ENCODE measurements at regions not wholly inside any gene's neighbourhood (a gene's known extent, or its start where the extent isn't known, plus 50 kb on each side); places are given as distances from the start of the nearest gene placed in this dataset.

DNA sequence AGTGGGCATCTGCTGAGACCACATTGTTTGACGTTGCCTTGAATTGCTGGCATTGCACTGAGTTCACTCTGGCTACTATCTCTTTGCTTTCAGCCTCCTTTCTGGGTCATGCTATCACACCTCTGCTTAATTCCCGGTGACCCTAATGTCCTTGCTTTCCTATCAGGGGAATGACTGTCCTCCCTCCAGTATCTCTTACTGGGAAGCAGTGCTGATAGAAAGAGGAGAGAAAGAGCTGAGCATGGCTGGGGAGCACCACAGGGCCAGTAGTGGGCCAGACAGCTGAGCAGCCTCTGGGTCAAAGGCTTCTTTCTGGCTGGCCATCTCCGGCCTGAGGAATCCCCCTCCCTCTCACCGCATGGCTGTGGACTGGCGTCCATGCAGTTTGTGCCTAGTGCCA lies 428.7 kb downstream of the INHBA start:
- H3K4me3 Mint-ChIP-seq (ENCODE audit: unreplicated experiment) = no peak overlapping the region
- H3K36me3 Mint-ChIP-seq (ENCODE audit: insufficient read depth, unreplicated experiment) = no peaks in the 10 kb centered on the region
- ChIA-PET CTCF (no interaction called here), POLR2A (no interaction called here)
- no peaks in the 10 kb centered on the region for H3K27me3 Mint-ChIP-seq (ENCODE audit: insufficient read depth, unreplicated experiment)
- H3K9me3 Mint-ChIP-seq (ENCODE audit: unreplicated experiment) = no peaks in the 10 kb centered on the region
- H3K4me1 Mint-ChIP-seq (ENCODE audit: insufficient read depth, unreplicated experiment) = no peaks in the 10 kb centered on the region
- no TSS peak for BruUV-seq (replicated peaks)
- H3K27ac Mint-ChIP-seq (ENCODE audit: low read depth, unreplicated experiment) = no peak overlapping the region
- intact Hi-C loops (cut with micrococcal nuclease) = no loop called here
- TF ChIP-seq, protein P1, sequence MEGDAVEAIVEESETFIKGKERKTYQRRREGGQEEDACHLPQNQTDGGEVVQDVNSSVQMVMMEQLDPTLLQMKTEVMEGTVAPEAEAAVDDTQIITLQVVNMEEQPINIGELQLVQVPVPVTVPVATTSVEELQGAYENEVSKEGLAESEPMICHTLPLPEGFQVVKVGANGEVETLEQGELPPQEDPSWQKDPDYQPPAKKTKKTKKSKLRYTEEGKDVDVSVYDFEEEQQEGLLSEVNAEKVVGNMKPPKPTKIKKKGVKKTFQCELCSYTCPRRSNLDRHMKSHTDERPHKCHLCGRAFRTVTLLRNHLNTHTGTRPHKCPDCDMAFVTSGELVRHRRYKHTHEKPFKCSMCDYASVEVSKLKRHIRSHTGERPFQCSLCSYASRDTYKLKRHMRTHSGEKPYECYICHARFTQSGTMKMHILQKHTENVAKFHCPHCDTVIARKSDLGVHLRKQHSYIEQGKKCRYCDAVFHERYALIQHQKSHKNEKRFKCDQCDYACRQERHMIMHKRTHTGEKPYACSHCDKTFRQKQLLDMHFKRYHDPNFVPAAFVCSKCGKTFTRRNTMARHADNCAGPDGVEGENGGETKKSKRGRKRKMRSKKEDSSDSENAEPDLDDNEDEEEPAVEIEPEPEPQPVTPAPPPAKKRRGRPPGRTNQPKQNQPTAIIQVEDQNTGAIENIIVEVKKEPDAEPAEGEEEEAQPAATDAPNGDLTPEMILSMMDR (IDR thresholded peaks at IDR 0.05; ENCODE audit: unreplicated experiment) = no peak
- no peak for DNase-seq (ENCODE audit: unreplicated experiment)

DNA sequence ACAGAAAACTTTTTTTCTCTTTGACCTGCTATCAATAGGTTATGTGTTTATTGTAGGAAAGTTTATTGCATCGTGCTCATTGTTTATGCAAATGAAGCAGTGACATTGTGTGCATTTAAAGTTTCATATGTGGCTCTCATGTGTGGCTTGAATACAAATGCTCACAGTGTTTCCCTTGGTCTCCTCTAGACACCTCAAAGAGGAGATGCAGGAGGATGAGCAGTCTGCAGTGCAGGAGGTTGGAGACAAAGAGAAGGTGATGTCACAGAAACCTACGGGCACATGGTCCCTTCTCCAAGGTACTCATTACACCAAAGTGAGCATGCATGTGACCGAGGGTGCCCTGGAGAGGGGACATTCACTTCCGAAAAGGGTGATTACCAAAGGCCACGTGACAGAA lies 430.2 kb downstream of the INHBA start:
- H3K4me1 Mint-ChIP-seq (ENCODE audit: insufficient read depth, unreplicated experiment) = no peaks in the 10 kb centered on the region
- intact Hi-C loops (cut with micrococcal nuclease) = no loop called here
- H3K27me3 Mint-ChIP-seq (ENCODE audit: insufficient read depth, unreplicated experiment) = no peaks in the 10 kb centered on the region
- no peak for DNase-seq (ENCODE audit: unreplicated experiment)
- CTCF ChIA-PET = no interaction called here
- H3K9me3 Mint-ChIP-seq (ENCODE audit: unreplicated experiment) = no peaks in the 10 kb centered on the region
- TF ChIP-seq, protein P1 (IDR thresholded peaks at IDR 0.05; ENCODE audit: unreplicated experiment) = no peak
- POLR2A ChIA-PET = no interaction called here
- no peak overlapping the region for H3K4me3 Mint-ChIP-seq (ENCODE audit: unreplicated experiment)
- H3K27ac Mint-ChIP-seq (ENCODE audit: low read depth, unreplicated experiment) = no peak overlapping the region
- BruUV-seq (replicated peaks) = no TSS peak
- no peaks in the 10 kb centered on the region for H3K36me3 Mint-ChIP-seq (ENCODE audit: insufficient read depth, unreplicated experiment)

DNA sequence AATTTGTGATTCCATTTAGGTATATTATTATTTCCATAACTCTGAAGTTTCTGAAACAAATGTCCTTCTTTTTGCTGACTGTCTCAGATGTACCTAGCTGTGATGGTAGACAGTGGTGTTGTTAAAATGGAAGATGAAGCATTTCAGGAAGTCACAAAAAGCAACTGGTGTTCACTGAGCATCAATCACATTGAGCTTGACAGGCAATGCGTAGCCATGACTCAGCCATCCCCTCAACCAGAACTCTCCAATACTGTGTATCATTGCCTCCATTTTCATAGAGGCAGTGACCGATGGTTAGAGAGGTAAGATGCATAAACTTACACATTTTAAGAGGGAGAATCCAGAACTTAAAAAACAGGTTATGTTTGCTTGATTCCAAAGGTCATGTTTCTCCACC lies 434.0 kb downstream of the INHBA start:
- Mint-ChIP-seq H3K27ac (ENCODE audit: low read depth, unreplicated experiment) (no peak overlapping the region), H3K9me3 (ENCODE audit: unreplicated experiment) (no peaks in the 10 kb centered on the region), H3K27me3 (ENCODE audit: insufficient read depth, unreplicated experiment) (no peaks in the 10 kb centered on the region), H3K36me3 (ENCODE audit: insufficient read depth, unreplicated experiment) (no peaks in the 10 kb centered on the region), H3K4me1 (ENCODE audit: insufficient read depth, unreplicated experiment) (no peaks in the 10 kb centered on the region), H3K4me3 (ENCODE audit: unreplicated experiment) (no peak overlapping the region)
- no peak for DNase-seq (ENCODE audit: unreplicated experiment)
- CTCF ChIA-PET = interaction anchor here (0.7 kb wide), 1 partner anchor 126 kb away, joined by 5 read pairs; no protein-coding TSS in a partner anchor
- POLR2A ChIA-PET = no interaction called here
- no TSS peak for BruUV-seq (replicated peaks)
- TF ChIP-seq, protein P1 (IDR thresholded peaks at IDR 0.05; ENCODE audit: unreplicated experiment) = no peak
- intact Hi-C loops (cut with micrococcal nuclease) = no loop called here

DNA sequence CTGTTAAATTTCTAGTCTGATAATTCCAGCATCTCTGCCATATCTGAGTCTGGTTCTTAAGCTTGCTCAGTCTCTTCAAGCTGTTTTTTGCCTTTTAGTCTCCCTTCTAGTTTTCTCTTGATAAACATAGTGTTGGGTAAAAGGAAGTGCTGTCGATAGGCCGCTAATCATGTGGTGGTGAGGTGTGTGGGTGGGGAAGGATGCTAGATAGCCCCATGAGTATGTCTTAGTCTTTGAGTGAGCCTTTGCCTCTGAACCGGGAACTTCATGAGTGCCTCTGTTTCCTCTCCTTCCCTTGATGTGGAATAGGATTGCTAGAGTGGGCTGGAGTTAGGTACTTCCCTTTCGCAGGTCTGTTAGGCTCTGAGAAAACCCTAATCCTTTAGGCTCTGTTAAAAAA lies 441.8 kb downstream of the INHBA start:
- H3K4me3 Mint-ChIP-seq (ENCODE audit: unreplicated experiment) = no peak overlapping the region
- peaks cover 5% of the 10 kb centered on the region for H3K4me1 Mint-ChIP-seq (ENCODE audit: insufficient read depth, unreplicated experiment)
- intact Hi-C loops (cut with micrococcal nuclease) = no loop called here
- TF ChIP-seq, protein P1 (IDR thresholded peaks at IDR 0.05; ENCODE audit: unreplicated experiment) = no peak
- ChIA-PET CTCF (no interaction called here), POLR2A (no interaction called here)
- no peaks in the 10 kb centered on the region for H3K36me3 Mint-ChIP-seq (ENCODE audit: insufficient read depth, unreplicated experiment)
- no peak overlapping the region for H3K27ac Mint-ChIP-seq (ENCODE audit: low read depth, unreplicated experiment)
- BruUV-seq (replicated peaks) = no TSS peak
- H3K9me3 Mint-ChIP-seq (ENCODE audit: unreplicated experiment) = no peaks in the 10 kb centered on the region
- DNase-seq (ENCODE audit: unreplicated experiment) = no peak
- no peaks in the 10 kb centered on the region for H3K27me3 Mint-ChIP-seq (ENCODE audit: insufficient read depth, unreplicated experiment)

Measured in MCF 10A (cell line).